Fibroblast of peridontal ligament (primary cell): ENCODE measurements at regions not wholly inside any gene's neighbourhood (a gene's known extent, or its start where the extent isn't known, plus 50 kb on each side); places are given as distances from the start of the nearest gene placed in this dataset.

Source experiments
- DNase-seq: peaks from one replicate; pipeline ENCODE4 v3.0.0-alpha.2; 2010; ENCODE audit errors: extremely low read depth

- no peak for DNase-seq
Observed at GRCh38 chr16:47971225-47971624, 184.6 kb downstream of the ABCC12 start.

GRCh38 chr16:47970291-47970931 lies 185.4 kb downstream of the ABCC12 start:
- peak; percentile 12 for DNase-seq

GRCh38 chr16:47967374-47967773 lies 188.4 kb downstream of the ABCC12 start:
- no peak for DNase-seq

GRCh38 chr16:47966325-47966724 lies 189.5 kb downstream of the ABCC12 start:
- no peak for DNase-seq

- no peak for DNase-seq
Observed at GRCh38 chr16:47965439-47965838, 190.4 kb downstream of the ABCC12 start.

- DNase-seq = no peak
Observed at GRCh38 chr16:47958726-47959125, 197.1 kb downstream of the ABCC12 start.

GRCh38 chr16:47956916-47957315 lies 198.9 kb downstream of the ABCC12 start:
- no peak for DNase-seq

- no peak for DNase-seq
Observed at GRCh38 chr16:47949714-47950113, 206.1 kb downstream of the ABCC12 start.

- no peak for DNase-seq
Observed at GRCh38 chr16:47949276-47949675, 206.5 kb downstream of the ABCC12 start.

- DNase-seq = no peak
Observed at GRCh38 chr16:47947723-47948122, 208.1 kb downstream of the ABCC12 start.

- no peak for DNase-seq
Observed at GRCh38 chr16:47946092-47946491, 209.7 kb downstream of the ABCC12 start.

- DNase-seq = no peak
Observed at GRCh38 chr16:47944589-47944988, 211.2 kb downstream of the ABCC12 start.

GRCh38 chr16:47943235-47943634 lies 212.6 kb downstream of the ABCC12 start:
- DNase-seq = no peak

- no peak for DNase-seq
Observed at GRCh38 chr16:47940466-47940865, 215.3 kb downstream of the ABCC12 start.

GRCh38 chr16:47939680-47940079 lies 216.1 kb downstream of the ABCC12 start:
- no peak for DNase-seq

GRCh38 chr16:47938272-47938671 lies 217.5 kb downstream of the ABCC12 start:
- no peak for DNase-seq

- DNase-seq = no peak
Observed at GRCh38 chr16:47928008-47928407, 227.8 kb downstream of the ABCC12 start.

- DNase-seq = no peak
Observed at GRCh38 chr16:47927330-47927729, 228.5 kb downstream of the ABCC12 start.

- DNase-seq = no peak
Observed at GRCh38 chr16:47925811-47926460, 229.9 kb downstream of the ABCC12 start.

- DNase-seq = no peak
Observed at GRCh38 chr16:47924950-47925349, 230.8 kb downstream of the ABCC12 start.

- no peak for DNase-seq
Observed at GRCh38 chr16:47921535-47921934, 234.3 kb downstream of the ABCC12 start.

GRCh38 chr16:47920709-47921108 lies 235.1 kb downstream of the ABCC12 start:
- no peak for DNase-seq

- DNase-seq = no peak
Observed at GRCh38 chr16:47917118-47917517, 238.7 kb downstream of the ABCC12 start.

- no peak for DNase-seq
Observed at GRCh38 chr16:47916266-47916665, 239.5 kb downstream of the ABCC12 start.
